ENCODE measurements at regions not wholly inside any gene's neighbourhood (a gene's known extent, or its start where the extent isn't known, plus 50 kb on each side); places are given as distances from the start of the nearest gene placed in this dataset.
"Not testable (repeated sequence)": the region's sequence is repeated elsewhere in the genome, so short reads cannot be mapped to it uniquely, and the experiment has no call there.

- DNase-seq, result peak in 1 of 2 experiments; percentile 27
Measured at GRCh38 chr7:80346704-80347103, 165.2 kb downstream of the GNAT3 start.

DNA sequence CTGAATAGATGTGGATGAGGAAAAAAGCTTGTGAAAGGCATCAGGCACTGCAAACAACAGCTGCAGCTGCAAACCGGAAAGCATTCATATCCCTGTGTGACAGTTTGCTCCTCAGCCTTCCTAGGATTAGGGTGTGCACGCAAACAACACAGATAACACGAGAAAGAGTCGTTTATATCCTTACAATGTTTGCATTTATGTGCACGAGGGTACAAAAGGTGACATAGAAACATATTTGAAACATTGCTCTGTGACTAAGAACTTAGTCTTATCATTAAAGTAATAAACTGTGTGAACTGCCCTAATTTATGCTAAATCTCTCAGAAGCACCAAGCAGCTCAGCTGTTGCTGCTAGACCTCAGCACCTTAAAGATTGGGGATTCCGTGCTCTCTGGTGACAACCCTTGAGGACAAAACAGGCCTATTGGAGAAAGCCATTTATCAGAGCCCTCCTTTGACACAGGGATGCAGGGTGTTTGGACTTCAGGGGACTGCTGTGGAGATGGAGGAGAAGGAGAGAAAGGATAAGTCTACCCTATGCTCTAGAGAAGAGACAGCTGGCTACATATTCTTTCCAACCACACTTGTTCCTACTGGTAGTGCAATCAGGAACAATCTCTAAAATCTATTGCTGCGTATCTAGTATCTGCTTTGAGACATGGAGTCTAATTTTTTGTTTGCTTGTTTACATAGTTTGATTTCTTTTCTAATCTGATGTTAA is 176.2 kb downstream of the GNAT3 start:
- peak; percentile 72 to 90 for DNase-seq

- DNase-seq, result no peak
Measured at GRCh38 chr7:80334908-80335307, 177.0 kb downstream of the GNAT3 start.

- DNase-seq, result peak in 1 of 2 experiments; percentile 21
Measured at GRCh38 chr7:80334196-80334595, 177.7 kb downstream of the GNAT3 start.

GRCh38 chr7:80333040-80333439 is 178.8 kb downstream of the GNAT3 start:
- DNase-seq, result no peak

DNA sequence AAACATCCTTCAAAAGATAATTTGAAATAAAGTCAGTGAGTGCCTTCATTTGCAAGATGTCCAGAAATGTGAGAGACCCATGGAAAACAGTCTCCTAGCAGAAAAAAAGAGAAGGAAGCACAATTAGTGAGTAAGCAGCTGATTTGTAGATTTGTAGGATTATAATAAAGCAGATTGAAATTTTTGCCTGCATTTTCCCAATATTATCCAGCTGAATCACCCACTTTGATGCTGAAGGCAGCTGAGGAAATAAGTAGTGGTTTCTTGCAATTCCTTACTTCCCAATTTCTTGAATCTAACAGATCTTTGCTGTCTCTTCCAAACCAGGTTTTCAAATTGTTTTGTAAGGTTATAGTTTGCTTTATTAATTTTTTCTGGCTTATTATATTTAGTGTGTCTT is 181.4 kb downstream of the GNAT3 start:
- no peak for DNase-seq

DNA sequence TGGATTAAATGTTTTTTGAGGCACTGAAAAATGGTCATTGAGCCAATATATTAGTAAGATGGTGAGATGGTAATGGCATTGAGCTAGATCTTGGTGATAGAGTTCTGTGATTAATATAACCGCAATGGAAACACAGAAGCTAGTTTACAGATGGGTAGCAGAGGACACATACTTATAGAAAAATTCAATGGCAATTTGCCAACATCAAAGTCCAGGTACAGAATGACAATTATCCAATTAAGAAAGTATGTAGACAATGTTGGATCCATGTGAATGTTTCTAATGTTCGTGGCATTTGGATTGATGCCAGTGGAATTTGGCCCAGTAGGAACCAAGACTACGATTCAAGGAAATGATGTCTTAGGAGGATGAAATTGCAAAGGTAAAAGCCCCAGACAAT is 187.8 kb downstream of the GNAT3 start:
- DNase-seq, result no peak

- no peak for DNase-seq
Measured at GRCh38 chr7:80319461-80319860, 184.8 kb downstream of the GNAI1 start.

- no peak for DNase-seq
Measured at GRCh38 chr7:80318081-80318480, 183.4 kb downstream of the GNAI1 start.

- DNase-seq, result no peak
Measured at GRCh38 chr7:80316811-80317210, 182.2 kb downstream of the GNAI1 start.

DNA sequence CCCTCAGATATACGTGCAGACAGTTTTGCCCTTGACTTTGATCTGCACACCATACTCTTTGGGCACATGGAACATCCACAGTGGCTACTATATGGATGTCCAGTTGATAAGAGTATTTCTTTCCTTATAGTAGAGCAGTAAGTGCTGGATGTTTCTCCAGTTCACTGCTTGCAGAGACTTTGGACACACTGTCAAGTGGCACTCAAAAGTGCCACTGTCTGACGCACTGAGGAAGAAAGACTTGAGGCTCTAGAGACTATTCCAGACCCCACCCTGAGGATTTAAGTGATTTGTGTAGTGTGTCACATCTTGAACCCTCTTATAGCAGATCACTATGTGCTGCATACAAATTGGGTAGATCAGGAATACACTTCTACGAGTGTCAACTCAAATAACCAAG is 179.1 kb downstream of the GNAI1 start:
- no peak for DNase-seq

GRCh38 chr7:80313067-80313626 is 178.5 kb downstream of the GNAI1 start:
- DNase-seq, result no peak

DNA sequence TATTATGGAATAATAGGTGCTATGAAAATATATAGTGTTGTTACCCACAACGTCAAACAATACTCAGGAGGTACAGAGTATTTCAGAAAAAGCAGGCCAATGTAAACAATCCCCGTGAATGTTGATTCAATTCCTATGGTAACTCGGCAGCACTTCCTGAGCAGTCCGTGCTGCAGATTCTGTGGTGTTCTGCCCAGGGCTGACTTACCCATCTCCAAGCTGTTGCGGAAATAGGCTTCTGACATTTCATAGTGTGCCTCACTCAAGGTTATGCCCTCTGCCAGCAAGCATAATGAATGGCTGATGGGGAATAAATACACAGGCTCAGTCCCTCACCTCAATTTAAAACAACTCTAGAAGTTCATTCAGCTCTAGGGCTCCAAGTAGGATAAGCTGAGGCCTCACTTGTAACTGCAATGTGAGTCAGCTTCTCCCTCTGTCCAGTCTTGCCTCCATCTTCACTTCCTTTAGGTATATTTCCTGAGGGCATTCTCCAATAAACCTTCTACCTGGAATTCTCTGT is 177.6 kb downstream of the GNAI1 start:
- DNase-seq, result peak; percentile 79 to 94

GRCh38 chr7:80311313-80311712 is 176.7 kb downstream of the GNAI1 start:
- no peak for DNase-seq

- DNase-seq, result no peak
Measured at GRCh38 chr7:80309971-80310549, 175.4 kb downstream of the GNAI1 start.

DNA sequence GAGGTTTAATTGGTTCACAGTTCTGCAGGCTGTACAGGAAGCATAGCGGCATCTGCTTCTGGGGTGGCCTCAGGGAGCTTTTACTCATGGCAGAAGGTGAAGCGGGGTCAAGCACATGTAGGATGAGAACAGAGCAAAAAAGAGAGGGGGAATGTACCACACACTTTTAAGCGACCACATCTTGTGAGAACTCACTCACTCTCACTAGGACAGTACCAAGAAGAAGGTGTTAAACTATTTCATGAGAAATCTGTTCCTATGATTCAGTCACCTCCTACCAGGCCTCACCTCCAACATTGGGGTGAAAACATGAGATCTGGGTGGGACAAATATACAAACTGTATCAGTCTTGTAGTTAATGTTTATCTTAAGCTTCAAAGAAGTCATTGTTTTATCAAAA is 174.7 kb downstream of the GNAI1 start:
- no peak for DNase-seq

- peak in 1 of 2 experiments; percentile 13 for DNase-seq
Measured at GRCh38 chr7:80307227-80307856, 172.7 kb downstream of the GNAI1 start.

GRCh38 chr7:80303315-80303714 is 168.7 kb downstream of the GNAI1 start:
- no peak for DNase-seq

DNA sequence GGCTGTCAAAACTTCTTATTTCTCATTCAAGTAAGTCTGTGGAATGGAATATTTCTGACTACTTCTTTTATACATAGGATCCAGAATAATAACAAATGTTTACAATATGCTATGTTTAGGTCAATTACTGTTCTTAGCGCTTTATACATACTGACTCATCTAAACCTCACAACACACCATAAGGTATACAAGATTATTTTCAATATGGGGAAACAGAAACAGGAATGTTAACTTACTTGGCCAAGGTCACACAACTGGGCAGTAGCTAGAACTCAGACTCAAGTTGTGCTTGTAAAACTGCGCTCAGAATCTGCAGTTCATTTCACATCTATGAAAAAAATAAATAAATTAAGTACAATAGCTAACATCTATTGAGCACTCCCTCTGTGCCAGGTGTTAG is 168.0 kb downstream of the GNAI1 start:
- no peak for DNase-seq

DNA sequence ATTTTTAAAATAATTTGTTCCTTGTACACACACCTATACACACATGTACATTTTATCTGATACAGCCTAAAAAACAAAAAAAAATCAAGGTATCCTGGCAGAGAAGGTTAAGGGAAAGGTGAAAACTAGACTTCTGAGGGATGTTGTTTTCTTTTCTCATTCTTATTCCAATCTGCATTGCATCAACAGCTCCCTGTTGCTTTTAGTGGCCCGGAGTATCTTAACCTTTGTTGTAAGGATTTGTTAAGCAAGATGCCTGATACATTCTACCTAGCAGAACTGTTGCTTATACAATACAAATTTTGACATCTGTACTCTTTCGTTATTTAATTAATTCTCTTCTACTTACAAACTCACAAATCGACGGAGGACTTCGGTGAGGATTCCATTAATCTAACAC is 167.4 kb downstream of the GNAI1 start:
- no peak for DNase-seq

- DNase-seq, result no peak
Measured at GRCh38 chr7:80298201-80298600, 163.6 kb downstream of the GNAI1 start.

DNA sequence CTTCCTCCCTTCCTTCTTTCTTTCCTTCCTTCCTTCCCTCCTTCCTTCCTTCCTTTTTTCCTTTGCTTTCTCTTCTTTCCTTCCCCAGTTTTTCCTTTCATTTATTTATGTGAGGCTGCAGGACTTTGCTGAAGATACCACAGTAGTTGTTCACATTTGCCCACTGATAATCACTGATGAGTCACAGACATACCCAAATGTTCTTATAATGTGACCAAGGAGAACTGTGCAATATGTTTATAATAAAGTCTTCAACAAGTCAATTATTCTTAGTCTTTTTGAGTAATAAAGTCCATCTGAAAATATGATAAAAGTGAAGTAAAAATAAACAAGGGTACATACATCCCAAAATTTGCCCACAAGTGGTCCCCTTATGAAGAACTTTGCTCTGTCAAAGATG is 159.7 kb downstream of the GNAI1 start:
- DNase-seq, result no peak

- DNase-seq, result not testable (repeated sequence)
Measured at GRCh38 chr7:80292634-80293033, 158.0 kb downstream of the GNAI1 start.

All from NCI-H2081 (cell line).